Spleen (tissue), 11 donors: ENCODE measurements at regions not wholly inside any gene's neighbourhood (a gene's known extent, or its start where the extent isn't known, plus 50 kb on each side); places are given as distances from the start of the nearest gene placed in this dataset.

Source experiments
- DNase-seq: peaks from one replicate; pipeline ENCODE4 v3.0.0-alpha.2; 2020
- H3K27ac ChIP-seq, 8 donors: fragments of 200-600 bp; sonication (generic) in 7 of 8; 1 replicate in 4 of 8; 2 replicates in 4 of 8; pipeline versions ENCODE4 v1.5.0 to v1.8.0; 2016 to 2021; ENCODE audit warnings: inconsistent platforms in 4 of 8, mild to moderate bottlenecking in 4 of 8, moderate library complexity in 1 of 8
- H3K27me3 ChIP-seq, 7 donors: fragments of 200-600 bp; sonication (generic) in 6 of 7; replicated peaks in 1 of 7; 1 replicate in 4 of 7; 2 replicates in 3 of 7; pipeline versions ENCODE4 v1.5.0 to v1.8.0; 2016 to 2021; ENCODE audit warnings: inconsistent platforms in 3 of 7, mild to moderate bottlenecking in 1 of 7
- H3K36me3 ChIP-seq, 6 donors: fragments of 200-600 bp; sonication (generic) in 5 of 6; 1 replicate in 4 of 6; 2 replicates in 2 of 6; pipeline versions ENCODE4 v1.5.0 to v1.8.0; 2016 to 2021; ENCODE audit warnings: inconsistent platforms in 2 of 6
- H3K4me1 ChIP-seq, 6 donors: fragments of 200-600 bp; sonication (generic) in 5 of 6; 1 replicate in 3 of 6; 2 replicates in 3 of 6; pipeline versions ENCODE4 v1.5.0 to v1.8.0; 2016 to 2021; ENCODE audit warnings: inconsistent platforms in 3 of 6
- H3K4me3 ChIP-seq, 8 donors: fragments of 200-600 bp; sonication (generic) in 7 of 8; 1 replicate in 4 of 8; 2 replicates in 4 of 8; pipeline versions ENCODE4 v1.5.0 to v1.8.0; 2016 to 2021; ENCODE audit warnings: inconsistent platforms in 4 of 8, mild to moderate bottlenecking in 4 of 8, moderate library complexity in 2 of 8
- H3K9me3 ChIP-seq, 8 donors: fragments of 200-600 bp; sonication (generic) in 7 of 8; 1 replicate in 4 of 8; 2 replicates in 4 of 8; pipeline versions ENCODE4 v1.5.0 to v1.8.0; 2016 to 2021; ENCODE audit warnings: inconsistent platforms in 4 of 8
- POLR2A ChIP-seq, 3 donors: fragments of 450-650 bp; IDR thresholded peaks; one replicate each; pipeline ENCODE4 v1.5.1; 2017; ENCODE audit warnings: antibody characterized with exemption in 3 of 3, mild to moderate bottlenecking in 1 of 3
- POLR2AphosphoS5 ChIP-seq, 3 donors: sonication (generic); formaldehyde crosslinking; IDR thresholded peaks; one replicate each; pipeline ENCODE4 v1.5.1; 2017; ENCODE audit warnings: antibody characterized with exemption in 3 of 3
- WGBS, 5 donors: extraction: QIAGEN DNeasy Blood & Tissue Kit in 3 of 5; methylation state at CpG; one replicate each; pipeline versions ENCODE4 v1.1.5 to v1.1.7; 2013 to 2018; 5-methylcytosine and 5-hydroxymethylcytosine counted together
- intact Hi-C: fragments of 100-400 bp; cut with DNase I; formaldehyde crosslinking; loops from one replicate; pipeline ENCODE4 v1.15.0; 2023; ENCODE audit warnings: low total_unique reads
- TF ChIP-seq, protein P1 (sequence below), 11 experiments: fragments of 200-600 bp in 7 of 11; fragments of 450-650 bp in 4 of 11; sonication (generic) in 4 of 11; IDR thresholded peaks in 8 of 11; conservative IDR thresholded peaks in 3 of 11; 1 replicate in 7 of 11; 2 replicates in 4 of 11; pipeline versions ENCODE4 v1.4.0 to v1.8.0; 2016 to 2021; ENCODE audit warnings: antibody characterized with exemption in 11 of 11, inconsistent platforms in 4 of 11, mild to moderate bottlenecking in 1 of 11
- donor health status: healthy with polysubstance abuse.
- donor health status: DM: no; HTN: no; CAD: no; lungs with moderate emphysema.
- donor health status: DM: no; HTN: no; CAD: no.
- donor health status: Bipolar disorder and iron deficiency.
- donor health status: healthy.
- donor health status: DM: no; HTN: no; CAD: no.
- donor health status: DM: yes; HTN: yes; CAD: no.

DNA sequence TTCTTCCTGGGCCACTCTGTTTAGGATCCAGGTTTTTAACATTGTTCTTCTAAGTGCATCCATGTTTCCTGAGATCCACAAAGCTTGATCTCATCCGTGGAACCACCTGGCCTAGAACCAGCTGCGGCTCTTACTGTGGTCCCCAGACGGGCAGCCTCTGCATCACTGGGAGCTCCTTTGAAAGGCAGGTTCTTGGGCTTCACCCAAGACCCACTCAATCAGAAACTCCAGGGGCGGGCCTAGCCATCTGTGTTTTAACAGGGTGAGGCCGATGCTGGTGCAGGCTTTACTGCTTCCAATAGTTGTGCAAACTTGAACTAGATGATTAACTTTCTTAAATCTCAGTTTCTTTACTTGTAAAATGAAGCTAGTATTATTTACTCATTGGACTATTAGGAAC is 605.7 kb downstream of the FGF9 start:
- Histone ChIP-seq H3K4me3 (no peak overlapping the region), H3K27ac (no peak overlapping the region), H3K4me1 (no peaks in the 10 kb centered on the region), H3K27me3 (no peaks in the 10 kb centered on the region), H3K36me3 (no peaks in the 10 kb centered on the region), H3K9me3 (no peaks in the 10 kb centered on the region)
- intact Hi-C loops, result loop anchor here (5.0 kb wide), 1 partner anchor 639 kb away; no protein-coding TSS in a partner anchor
- DNase-seq, result no peak
- 82 to 91% (median 85%) methylated on average over 5 of the region's 5 CpGs for WGBS, 5 donors
- TF ChIP-seq, protein P1, sequence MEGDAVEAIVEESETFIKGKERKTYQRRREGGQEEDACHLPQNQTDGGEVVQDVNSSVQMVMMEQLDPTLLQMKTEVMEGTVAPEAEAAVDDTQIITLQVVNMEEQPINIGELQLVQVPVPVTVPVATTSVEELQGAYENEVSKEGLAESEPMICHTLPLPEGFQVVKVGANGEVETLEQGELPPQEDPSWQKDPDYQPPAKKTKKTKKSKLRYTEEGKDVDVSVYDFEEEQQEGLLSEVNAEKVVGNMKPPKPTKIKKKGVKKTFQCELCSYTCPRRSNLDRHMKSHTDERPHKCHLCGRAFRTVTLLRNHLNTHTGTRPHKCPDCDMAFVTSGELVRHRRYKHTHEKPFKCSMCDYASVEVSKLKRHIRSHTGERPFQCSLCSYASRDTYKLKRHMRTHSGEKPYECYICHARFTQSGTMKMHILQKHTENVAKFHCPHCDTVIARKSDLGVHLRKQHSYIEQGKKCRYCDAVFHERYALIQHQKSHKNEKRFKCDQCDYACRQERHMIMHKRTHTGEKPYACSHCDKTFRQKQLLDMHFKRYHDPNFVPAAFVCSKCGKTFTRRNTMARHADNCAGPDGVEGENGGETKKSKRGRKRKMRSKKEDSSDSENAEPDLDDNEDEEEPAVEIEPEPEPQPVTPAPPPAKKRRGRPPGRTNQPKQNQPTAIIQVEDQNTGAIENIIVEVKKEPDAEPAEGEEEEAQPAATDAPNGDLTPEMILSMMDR (IDR thresholded peaks at IDR 0.05 in 8 of 11, conservative IDR thresholded peaks at IDR 0.05 in 3 of 11), result no peak
- TF ChIP-seq POLR2A (IDR thresholded peaks at IDR 0.05) (no peak), POLR2AphosphoS5 (IDR thresholded peaks at IDR 0.05) (no peak)

DNA sequence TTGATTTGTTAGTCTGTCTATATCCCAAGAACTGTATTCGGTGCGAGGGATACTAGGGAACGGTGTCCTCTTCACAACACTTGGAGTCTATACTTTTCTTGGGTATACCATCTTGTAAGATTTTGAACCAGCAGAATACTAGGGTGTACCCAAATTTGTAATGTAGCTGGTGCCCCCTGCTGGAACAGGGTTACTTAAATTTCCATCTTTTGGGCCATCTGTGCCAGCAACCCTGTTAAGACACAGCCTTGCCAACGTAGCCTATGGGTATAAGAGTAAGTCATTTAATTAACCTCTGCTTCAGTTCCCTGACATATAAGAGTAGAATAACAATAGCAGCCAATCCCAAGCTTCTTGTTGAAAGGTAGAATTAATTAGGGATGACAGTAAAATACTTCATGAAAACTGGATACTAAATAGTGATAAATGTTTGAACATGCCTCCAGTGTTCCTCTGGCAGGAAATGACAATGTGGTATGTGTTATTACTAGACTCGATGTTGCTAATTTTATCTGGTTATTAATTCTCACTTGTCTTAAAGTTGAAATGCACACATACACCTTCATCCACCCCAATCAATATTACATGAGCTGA is 607.6 kb downstream of the FGF9 start:
- H3K36me3 ChIP-seq, result no peaks in the 10 kb centered on the region
- no peak overlapping the region for H3K27ac ChIP-seq
- H3K4me1 ChIP-seq, result no peaks in the 10 kb centered on the region
- WGBS, 5 donors, result 39 to 58% (median 46%) methylated on average over 5 of the region's 5 CpGs
- TF ChIP-seq, protein P1 (IDR thresholded peaks at IDR 0.05 in 8 of 11, conservative IDR thresholded peaks at IDR 0.05 in 3 of 11), result peak in 9 of 11 experiments; percentile 8 to 58 (median 47)
- TF ChIP-seq POLR2AphosphoS5 (IDR thresholded peaks at IDR 0.05), result no peak
- no peak for DNase-seq
- H3K4me3 ChIP-seq, result no peak overlapping the region
- H3K27me3 ChIP-seq, result no peaks in the 10 kb centered on the region
- intact Hi-C loops, result loop anchor here (5.0 kb wide), 1 partner anchor 641 kb away; no protein-coding TSS in a partner anchor
- no peaks in the 10 kb centered on the region for H3K9me3 ChIP-seq

DNA sequence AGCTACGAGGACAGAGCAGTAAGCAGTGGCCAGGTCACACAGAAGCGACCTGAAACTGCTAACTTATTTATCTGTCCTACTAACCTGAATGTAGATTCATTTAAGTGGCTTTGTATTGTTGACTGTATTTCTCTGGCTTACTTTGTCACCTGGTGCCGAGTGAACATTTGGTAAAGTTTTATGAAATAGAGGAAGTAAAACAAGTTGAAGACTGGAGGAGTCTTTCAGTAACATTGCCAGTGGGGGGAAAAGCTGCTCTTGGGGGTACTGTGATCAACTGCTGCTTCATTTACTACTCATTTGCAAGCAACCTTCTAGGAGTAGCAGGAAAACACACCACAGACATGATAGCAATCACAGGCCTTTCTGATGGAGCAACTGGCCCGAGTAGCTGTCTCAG is 615.0 kb downstream of the FGF9 start:
- Histone ChIP-seq H3K27ac (no peak overlapping the region), H3K9me3 (no peaks in the 10 kb centered on the region), H3K27me3 (no peaks in the 10 kb centered on the region), H3K4me3 (no peak overlapping the region), H3K36me3 (no peaks in the 10 kb centered on the region), H3K4me1 (no peaks in the 10 kb centered on the region)
- DNase-seq, result no peak
- intact Hi-C loops, result no loop called here
- WGBS, 5 donors, result 68 to 74% (median 72%) methylated on average over 4 of the region's 4 CpGs
- TF ChIP-seq POLR2A (IDR thresholded peaks at IDR 0.05), result no peak
- TF ChIP-seq, protein P1 (IDR thresholded peaks at IDR 0.05 in 8 of 11, conservative IDR thresholded peaks at IDR 0.05 in 3 of 11), result no peak
- no peak for TF ChIP-seq POLR2AphosphoS5 (IDR thresholded peaks at IDR 0.05)

DNA sequence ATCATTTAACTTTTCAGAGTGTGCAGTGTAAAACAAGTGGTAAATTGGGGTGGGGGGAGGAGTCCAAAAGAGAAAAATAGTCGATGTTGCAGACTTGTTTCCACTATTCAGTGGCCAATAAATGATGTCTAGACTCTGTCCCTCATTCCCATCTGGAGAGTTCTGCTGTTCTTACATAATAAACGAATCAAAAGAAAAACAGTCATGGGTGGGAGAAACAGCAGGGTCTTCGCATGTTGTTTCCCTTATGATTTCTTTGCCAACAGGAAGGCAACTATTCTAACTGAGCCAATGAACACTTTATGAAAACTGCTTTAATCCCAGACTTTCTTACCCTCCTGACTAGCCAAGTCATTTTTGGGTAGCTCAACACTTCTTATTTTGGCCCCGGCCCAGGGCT is 615.5 kb downstream of the FGF9 start:
- no peaks in the 10 kb centered on the region for H3K27me3 ChIP-seq
- no peak overlapping the region for H3K4me3 ChIP-seq
- intact Hi-C loops, result no loop called here
- no peak for DNase-seq
- no peaks in the 10 kb centered on the region for H3K36me3 ChIP-seq
- no peaks in the 10 kb centered on the region for H3K4me1 ChIP-seq
- no peaks in the 10 kb centered on the region for H3K9me3 ChIP-seq
- WGBS, 5 donors, result 73 to 84% (median 77%) methylated on average over 4 of the region's 4 CpGs
- H3K27ac ChIP-seq, result no peak overlapping the region
- TF ChIP-seq POLR2AphosphoS5 (IDR thresholded peaks at IDR 0.05), result no peak
- no peak for TF ChIP-seq POLR2A (IDR thresholded peaks at IDR 0.05)
- TF ChIP-seq, protein P1 (IDR thresholded peaks at IDR 0.05 in 8 of 11, conservative IDR thresholded peaks at IDR 0.05 in 3 of 11), result no peak
